Glomerular visceral epithelial cell (primary cell): ENCODE measurements at regions not wholly inside any gene's neighbourhood (a gene's known extent, or its start where the extent isn't known, plus 50 kb on each side); places are given as distances from the start of the nearest gene placed in this dataset.

ENCODE experiments used
- DNase-seq: peaks from one replicate; pipeline ENCODE4 v3.0.0-alpha.2; 2016; ENCODE audit errors: extremely low spot score

GRCh38 chr13:64459778-64460177, 2770.4 kb downstream of the PCDH9 start:
- no peak for DNase-seq

- no peak for DNase-seq
These were observed 2772.2 kb downstream of the PCDH9 start for GRCh38 chr13:64457976-64458375.

- no peak for DNase-seq
These were observed 2775.0 kb downstream of the PCDH9 start for GRCh38 chr13:64455124-64455523.

GRCh38 chr13:64453831-64454230, 2776.3 kb downstream of the PCDH9 start:
- DNase-seq = no peak

GRCh38 chr13:64446372-64446771, 2783.8 kb downstream of the PCDH9 start:
- no peak for DNase-seq

DNA sequence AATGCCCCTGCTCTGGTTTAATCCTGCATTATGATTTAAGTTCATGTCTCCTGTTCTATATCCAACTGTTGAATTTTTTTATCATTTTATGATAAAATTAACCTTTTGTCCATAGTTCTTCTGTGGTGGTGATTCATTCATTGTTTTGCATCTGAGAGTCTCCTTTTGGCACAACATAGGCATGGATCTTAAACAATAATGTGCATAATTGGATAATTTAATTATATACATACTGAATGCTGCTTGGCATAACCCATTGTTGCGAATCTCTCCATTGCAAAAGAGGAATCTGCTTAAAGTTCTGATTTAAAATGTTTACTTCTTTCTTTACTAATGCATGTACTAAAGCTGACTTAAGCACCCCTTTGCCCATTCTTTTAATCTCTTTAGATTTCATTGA, 2788.4 kb downstream of the PCDH9 start:
- no peak for DNase-seq

- DNase-seq = no peak
These were observed 2792.1 kb downstream of the PCDH9 start for GRCh38 chr13:64438084-64438483.

- DNase-seq = no peak
These were observed 2800.4 kb downstream of the PCDH9 start for GRCh38 chr13:64429691-64430090.

- DNase-seq = no peak
These were observed 2801.9 kb downstream of the PCDH9 start for GRCh38 chr13:64428196-64428595.

DNA sequence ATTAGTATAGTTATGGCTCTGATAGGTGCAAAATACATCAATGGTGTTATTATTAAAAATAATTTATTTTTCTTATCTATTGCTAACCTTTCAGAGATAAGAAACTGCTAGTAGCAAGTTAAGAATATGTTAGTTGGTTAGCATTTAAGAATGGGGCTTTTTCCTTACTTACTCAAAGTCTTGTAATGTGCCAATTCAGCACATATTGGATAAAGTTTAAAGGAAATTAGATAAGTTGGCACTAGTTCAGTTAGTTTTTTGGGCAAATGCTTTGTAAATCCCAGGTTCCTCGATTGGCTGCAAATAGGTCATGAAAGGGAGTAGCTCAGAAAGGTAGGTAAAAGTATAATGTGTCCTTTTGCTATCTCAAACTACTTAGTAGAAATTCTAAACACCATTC, 2806.7 kb downstream of the PCDH9 start:
- DNase-seq = no peak

DNA sequence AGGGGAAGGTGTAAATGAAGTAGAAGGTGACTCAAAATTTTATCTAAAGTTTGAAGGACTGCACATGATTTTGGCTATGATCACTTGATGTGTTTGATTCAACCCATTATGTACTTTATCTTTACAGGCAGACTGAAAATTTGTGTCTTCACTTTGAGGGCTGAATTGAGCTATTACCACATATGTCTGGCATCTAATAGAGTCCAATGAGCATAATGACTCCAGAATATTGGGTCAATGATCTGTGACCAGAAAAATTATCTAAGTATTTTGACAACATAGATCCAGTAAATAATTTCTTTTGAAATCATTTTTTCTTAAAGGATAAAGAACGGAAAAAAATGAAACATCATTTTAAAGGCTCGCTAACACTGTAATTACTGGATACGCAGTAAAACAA, 2810.0 kb downstream of the PCDH9 start:
- no peak for DNase-seq

- no peak for DNase-seq
These were observed 2812.6 kb downstream of the PCDH9 start for GRCh38 chr13:64417581-64417980.

GRCh38 chr13:64414381-64414780, 2815.8 kb downstream of the PCDH9 start:
- no peak for DNase-seq

DNA sequence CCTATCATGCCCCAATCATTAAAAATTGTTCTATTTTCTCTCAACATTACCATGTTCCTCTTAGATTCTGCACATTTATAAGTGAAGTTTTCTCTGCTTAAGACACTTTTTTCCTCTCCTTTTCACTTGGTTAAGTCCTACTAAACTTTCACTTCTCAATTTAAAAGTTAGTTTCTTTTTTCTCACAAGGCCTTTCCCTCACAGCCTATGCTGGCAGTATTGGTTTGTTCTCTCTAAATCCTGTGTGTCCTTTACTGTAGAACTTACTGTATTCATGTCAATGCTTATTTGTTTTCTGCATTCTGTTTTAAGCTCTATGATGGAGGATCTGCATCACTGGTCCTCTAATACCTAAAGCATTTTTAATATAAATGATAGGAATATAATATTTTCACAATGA, 2816.6 kb downstream of the PCDH9 start:
- DNase-seq = no peak

- DNase-seq = no peak
These were observed 2819.7 kb downstream of the PCDH9 start for GRCh38 chr13:64410276-64411053.

DNA sequence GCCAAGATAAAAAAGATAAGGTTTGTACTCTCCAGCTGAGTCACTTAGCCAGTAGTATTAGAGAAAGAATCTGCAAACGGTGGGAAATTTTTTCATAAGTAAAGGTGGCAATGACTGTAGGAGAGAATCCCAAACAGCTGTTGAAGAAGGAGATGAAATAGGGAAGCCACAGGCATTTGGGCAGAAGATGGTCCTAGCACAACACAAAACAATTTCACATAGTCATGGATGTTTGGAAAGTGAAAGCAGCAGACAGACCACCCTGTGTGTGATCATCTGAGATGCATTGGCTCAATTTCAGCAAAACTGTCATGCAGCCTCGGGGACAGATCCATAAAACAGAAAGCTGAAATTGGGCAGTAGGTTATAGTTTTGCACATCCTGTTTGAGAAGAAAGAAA, 2832.4 kb downstream of the PCDH9 start:
- DNase-seq = no peak

- DNase-seq = no peak
These were observed 2852.5 kb downstream of the PCDH9 start for GRCh38 chr13:64377606-64378005.

DNA sequence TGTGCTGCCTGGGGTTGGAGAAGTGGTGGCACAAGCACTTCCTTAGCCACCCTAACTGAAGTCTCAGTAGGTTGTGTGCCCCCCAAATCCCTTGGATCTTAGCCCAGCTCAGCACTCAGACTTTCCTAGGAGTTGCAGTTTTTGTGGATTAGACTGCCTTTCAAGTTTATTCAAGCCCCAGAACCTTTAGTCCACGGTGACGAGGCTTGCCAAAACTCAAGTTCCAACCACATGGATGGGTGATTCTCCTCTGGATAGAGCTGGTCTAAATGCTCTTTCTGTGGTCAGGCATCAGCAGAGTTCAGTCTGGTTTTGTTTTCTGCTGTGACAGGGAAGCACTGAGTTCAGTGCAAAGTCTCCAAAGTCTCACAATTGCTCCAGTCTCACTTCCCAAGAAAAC, 2858.7 kb downstream of the PCDH9 start:
- no peak for DNase-seq

DNA sequence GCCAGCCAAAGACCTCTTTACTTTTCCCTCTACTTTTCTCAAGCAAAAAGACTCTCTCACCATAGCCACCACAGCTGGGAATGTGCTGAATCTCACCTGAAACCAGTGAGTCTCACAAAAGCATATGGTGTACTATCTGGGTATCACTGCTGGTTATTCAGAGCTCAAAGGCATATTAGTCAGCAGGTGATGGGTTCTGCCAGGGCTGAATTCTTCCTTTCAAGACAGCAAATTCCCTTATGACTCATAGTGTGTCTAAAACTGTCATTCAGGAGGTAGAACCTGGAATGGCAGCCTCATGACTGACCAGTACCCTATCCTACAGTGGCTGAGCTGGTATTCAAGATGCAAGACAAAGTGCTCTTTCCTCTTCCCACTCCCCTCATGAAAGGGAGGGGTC, 2859.1 kb downstream of the PCDH9 start:
- DNase-seq = peak; percentile 39

DNA sequence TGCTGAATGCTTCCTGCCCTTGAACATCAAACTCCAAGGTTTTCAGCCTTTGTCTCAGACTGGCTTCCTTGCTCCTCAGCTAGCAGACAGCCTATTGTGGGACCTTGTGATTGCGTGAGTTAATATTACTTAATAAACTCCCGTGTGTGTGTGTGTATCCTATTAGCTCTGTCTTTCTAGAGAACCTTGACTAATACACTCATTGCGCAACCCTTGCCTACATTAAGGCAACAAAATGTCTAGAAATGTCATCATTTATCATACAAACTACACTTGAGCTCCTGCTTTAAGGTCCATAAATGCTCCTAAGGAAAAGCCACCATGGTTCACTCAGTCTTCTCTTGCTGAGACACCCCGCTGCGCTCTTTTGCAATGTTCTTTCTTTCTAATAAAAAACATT, 2861.0 kb downstream of the PCDH9 start:
- no peak for DNase-seq

GRCh38 chr13:64362564-64362963, 2867.6 kb downstream of the PCDH9 start:
- DNase-seq = no peak

- DNase-seq = no peak
These were observed 2882.5 kb downstream of the PCDH9 start for GRCh38 chr13:64347664-64348063.

- DNase-seq = no peak
These were observed 2890.6 kb downstream of the PCDH9 start for GRCh38 chr13:64339373-64340063.

- DNase-seq = no peak
These were observed 2891.5 kb downstream of the PCDH9 start for GRCh38 chr13:64338671-64339070.
